Ishikawa (cell line): ENCODE measurements at regions not wholly inside any gene's neighbourhood (a gene's known extent, or its start where the extent isn't known, plus 50 kb on each side); places are given as distances from the start of the nearest gene placed in this dataset.

ENCODE experiments used
- CEBPB ChIP-seq: IDR thresholded peaks from 2 replicates; pipeline ENCODE4 v1.6.1; 2012
- TCF12 ChIP-seq: IDR thresholded peaks from 2 replicates; pipeline ENCODE4 v1.6.1; 2012; ENCODE audit warnings: low read depth
- TF ChIP-seq, protein P1 (sequence below): IDR thresholded peaks from 2 replicates; pipeline ENCODE4 v1.6.1; 2012; ENCODE audit warnings: low read depth, mild to moderate bottlenecking

DNA sequence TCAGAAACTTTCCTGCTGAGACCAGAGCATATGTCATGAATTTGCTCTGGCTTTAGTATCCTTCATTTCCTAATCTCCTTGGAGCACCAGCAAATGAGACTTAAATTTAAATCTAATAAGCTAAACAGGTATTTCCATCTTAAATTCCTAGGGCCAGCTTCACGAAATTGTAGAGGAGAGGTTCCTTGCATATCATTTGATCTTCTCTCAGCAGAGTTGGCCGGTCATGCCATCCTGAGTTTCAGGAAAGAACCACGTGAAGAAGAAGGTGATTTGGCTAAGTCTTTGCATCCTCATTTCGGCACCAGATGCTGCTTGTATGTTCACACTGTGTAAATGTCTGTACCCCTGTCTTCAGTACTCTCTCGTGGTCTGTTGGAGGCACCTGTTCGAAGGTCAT, 370.4 kb upstream of the NBEA start:
- TF ChIP-seq CEBPB (no peak), TCF12 (no peak)
- TF ChIP-seq, protein P1, sequence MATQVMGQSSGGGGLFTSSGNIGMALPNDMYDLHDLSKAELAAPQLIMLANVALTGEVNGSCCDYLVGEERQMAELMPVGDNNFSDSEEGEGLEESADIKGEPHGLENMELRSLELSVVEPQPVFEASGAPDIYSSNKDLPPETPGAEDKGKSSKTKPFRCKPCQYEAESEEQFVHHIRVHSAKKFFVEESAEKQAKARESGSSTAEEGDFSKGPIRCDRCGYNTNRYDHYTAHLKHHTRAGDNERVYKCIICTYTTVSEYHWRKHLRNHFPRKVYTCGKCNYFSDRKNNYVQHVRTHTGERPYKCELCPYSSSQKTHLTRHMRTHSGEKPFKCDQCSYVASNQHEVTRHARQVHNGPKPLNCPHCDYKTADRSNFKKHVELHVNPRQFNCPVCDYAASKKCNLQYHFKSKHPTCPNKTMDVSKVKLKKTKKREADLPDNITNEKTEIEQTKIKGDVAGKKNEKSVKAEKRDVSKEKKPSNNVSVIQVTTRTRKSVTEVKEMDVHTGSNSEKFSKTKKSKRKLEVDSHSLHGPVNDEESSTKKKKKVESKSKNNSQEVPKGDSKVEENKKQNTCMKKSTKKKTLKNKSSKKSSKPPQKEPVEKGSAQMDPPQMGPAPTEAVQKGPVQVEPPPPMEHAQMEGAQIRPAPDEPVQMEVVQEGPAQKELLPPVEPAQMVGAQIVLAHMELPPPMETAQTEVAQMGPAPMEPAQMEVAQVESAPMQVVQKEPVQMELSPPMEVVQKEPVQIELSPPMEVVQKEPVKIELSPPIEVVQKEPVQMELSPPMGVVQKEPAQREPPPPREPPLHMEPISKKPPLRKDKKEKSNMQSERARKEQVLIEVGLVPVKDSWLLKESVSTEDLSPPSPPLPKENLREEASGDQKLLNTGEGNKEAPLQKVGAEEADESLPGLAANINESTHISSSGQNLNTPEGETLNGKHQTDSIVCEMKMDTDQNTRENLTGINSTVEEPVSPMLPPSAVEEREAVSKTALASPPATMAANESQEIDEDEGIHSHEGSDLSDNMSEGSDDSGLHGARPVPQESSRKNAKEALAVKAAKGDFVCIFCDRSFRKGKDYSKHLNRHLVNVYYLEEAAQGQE, result no peak
